NCI-H2029 treated with DMSO at 0.1 percent for 48 hours (cell line): ENCODE measurements at regions not wholly inside any gene's neighbourhood (a gene's known extent, or its start where the extent isn't known, plus 50 kb on each side); places are given as distances from the start of the nearest gene placed in this dataset.
"Not testable (repeated sequence)": the region's sequence is repeated elsewhere in the genome, so short reads cannot be mapped to it uniquely, and the experiment has no call there.

ENCODE experiments used
- DNase-seq: peaks from one replicate; lab custom pipeline; 2025; lab: John Stamatoyannopoulos, UW

DNA sequence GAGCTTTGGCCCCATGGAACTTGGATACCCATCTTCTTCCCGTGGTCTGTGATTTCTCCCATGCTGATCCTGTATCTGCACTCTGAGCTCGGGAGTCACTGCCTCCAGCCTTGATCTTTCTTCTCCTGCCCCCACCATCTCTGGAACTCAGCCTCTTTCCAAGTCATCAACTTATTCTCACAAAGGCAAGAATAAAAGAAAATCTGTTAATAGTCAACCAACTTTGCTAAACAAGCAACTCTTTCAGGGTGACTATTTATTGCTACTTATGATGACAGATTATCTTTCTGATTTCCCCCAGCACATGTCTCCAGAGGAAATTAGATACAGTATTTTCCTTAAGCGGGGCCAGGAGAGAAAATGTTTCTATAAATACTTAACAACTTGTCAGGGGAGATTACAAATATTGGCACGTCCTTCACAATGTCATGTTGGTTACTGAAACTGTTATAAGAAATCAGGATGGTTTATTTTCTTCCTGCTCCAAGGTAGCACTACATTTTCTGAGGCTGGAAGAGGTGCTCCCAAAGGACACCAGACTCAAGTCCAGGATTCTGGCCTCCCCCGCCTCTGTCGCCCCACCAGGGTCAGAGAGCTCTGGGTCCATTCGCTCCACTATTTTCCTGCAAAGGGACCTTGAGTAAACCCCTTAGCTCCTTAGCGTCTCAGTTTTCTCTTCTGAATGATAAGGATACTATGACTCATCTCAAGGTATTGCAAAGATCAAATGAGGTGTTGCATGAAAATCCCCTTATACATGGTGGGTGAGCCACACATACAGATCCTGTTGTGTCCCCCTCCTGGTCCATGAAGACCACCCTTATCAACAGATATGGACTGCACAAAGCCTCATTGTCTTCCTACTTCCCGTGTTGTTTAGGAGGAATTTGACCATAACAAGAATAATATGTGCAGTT is 205.2 kb upstream of the WSCD1 start:
- no peak for DNase-seq

DNA sequence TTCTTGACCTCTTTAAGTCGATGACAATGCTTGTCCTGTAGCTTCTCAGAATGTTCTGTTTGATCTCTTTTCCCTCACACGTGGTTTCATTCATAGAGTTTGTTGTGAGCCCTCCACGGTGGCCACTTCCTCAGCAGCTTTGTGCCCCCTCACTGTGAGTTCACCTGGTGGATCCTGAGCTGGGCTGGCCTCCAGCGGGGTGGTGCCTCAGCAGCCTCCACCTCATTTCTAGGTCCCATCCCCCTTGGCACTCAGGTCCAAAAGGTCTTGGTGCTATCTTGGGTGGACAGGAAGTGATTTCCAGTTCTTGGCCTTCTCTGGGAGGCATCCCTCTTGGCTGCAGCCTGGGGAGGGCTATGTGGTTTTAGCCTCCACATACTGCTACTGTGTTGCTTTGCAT is 203.2 kb upstream of the WSCD1 start:
- no peak for DNase-seq

DNA sequence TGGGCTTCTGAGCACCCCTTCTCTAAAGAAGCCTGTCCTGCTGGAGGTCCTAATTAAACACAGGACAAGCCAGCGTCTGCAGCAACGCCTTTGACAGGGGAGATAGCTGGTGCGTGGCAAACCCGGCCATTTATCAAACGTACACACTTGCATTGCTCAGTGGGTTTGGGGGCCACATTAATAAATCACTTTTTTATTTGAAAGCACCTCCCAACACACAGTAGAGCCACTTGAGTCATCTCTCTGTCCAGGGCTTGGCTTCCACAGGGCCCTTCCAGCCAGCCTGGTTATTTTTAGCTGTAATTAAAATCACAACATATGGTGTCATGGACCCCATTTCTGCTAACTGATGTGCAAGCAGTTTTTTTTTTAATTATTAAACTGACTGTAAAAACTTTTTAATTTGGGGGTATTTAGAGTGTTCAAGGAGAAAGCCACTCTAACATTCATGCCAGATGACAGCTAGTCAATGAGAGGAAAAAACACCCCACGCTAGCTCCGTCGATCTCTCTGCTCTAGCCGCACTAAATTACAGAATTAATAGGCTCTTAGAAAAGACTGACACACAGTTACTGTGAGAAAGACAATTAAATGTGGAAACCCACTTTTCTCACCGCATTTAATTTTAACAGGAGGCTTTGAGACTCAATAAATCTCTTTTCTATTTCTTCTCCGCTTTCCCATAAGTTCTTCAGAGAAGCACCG is 201.0 kb upstream of the WSCD1 start:
- DNase-seq: no peak

DNA sequence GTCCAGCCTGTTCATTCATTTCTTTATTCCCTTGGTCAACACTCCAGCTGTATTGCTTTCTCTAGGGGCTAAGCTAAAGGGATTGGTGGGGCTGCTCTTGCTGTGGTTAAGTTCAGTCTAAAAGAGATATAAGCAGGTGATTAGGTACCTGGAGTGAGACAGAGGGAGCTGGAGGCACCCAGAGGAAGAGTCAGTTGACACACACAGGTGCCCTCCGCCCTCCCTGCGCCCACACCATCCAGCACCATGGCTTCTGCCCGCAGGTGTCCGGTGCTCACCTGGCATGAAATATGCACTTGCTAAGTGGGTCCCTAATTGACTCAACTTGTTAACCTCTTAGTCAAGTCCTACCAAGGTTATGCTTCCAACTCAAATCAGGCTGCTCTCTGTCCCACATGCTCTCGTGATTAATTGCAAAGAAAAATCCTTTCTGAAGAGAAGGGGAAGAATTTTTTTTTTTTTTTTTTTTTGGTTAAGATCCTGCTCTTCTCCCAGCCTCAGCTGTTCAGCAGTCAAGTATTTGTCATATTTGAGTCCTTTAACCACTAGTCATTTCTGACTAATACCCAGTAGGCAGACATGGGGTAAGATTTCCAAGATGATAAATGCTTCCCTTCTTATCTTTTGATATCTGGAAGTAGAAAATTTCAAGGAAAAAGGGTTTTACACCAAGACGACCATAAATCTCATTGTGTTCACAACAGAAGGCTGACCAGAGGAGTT is 199.8 kb upstream of the WSCD1 start:
- no peak for DNase-seq

DNA sequence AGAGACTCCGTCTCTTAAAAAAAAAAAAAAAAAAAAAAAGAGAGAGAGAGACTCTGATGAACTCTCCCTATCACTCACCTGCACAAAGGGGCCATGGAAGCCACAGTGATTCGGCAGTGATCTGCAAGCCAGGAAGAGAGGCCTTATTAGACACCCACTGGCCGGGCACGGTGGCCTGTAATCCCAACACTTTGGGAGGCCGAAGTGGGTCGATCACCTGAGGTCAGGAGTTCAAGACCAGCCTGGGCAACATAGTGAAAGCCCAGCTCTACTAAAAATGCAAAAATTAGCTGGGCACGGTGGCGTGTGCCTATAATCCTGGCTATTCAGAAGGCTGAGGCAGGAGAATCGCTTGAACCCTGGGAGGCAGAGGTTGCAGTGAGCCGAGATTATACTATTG is 198.5 kb upstream of the WSCD1 start:
- no peak for DNase-seq

DNA sequence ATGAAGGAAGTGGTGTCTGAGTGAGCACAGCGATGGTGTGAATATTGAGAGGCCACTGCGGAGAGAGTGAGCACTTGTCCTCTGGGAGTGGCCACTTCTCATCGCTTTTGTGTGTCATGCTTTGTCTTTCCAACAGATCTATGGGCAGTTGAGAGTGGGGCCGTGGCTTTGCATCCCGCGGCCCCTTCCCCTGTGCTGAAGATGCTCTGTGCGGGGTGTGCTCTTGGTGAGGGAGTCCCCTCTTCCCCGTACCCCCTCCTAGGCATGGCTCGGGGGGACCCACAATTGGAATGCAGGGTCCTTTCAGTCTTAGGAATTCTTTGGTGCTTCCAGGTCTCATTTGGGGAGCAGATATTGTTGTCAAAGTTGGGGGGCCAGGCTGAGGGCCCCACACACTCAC is 197.3 kb upstream of the WSCD1 start:
- no peak for DNase-seq

DNA sequence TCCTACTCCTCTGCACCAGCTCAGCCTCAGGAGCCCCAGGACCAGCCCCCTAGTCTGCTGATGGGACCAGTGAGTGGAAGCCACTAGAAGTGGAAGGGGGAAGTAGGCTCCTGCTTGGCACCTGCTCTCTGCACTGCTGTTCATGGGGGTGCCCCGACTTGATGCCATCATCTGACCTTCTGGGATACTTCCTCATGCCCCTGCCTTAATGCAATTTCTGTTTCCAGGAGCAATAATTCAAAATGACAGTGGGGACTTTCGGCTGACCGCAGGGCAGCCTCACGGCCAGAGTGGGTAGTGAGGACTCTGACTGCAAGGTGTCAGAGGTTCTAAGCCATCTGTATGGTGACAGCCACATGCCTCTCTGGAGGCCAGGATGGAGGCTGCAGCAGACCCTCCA is 196.4 kb upstream of the WSCD1 start:
- DNase-seq: no peak

DNA sequence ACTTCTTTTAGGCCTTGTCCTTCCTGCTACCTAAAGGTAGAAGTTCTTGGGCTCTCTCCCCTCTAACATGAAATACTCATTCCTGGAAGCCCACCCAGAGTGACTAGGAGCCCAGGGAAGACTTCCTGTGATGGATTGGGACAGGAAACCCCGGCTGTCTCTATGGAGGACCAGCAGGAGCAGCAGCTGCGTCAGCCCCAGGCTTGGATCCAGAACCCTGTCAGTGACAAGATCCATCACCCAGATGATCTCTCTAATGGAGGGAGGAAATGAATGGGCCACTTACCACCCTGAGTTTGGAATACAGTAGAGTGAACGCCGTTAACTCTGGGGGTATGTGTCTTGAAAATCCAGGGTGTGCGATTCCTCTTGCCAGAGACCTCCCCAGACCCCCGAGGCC is 195.7 kb upstream of the WSCD1 start:
- DNase-seq: no peak

DNA sequence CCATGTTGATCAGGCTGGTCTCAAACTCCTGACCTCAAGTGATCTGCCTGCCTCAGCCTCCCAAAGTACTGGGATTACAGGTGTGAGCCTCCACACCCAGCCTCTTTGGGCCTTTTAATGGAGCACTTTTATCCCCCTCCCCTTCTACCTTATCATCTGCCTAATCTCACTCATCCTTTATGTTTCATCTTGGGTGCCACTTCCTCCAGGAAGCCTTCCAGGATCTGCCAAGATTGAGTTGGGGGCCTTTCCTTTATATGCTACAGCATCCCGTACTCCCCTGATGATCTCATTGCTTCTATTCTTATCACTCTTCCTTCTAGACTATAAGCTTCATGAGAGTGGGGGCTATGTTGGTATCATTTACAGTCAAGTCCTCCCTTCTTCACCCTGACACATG is 192.8 kb upstream of the WSCD1 start:
- no peak for DNase-seq

DNA sequence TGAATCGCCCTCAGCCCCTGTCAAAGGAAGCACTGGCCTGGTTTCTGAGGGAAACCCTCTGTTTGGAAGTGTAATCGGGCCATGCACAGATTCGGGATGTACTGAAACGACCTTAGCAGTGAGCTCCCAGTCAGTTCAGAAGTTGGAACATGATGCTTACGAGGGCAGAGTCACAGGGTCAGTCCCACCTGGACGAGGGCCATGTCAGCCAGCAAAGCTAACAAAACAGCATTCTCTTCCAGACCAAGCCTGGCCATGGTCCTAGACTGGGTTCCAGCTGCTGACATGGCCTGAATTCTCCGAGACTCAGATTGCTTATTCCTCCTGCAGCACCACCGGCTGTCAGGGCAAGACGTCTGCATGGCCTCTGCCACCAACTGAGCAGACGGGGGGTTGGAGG is 192.2 kb upstream of the WSCD1 start:
- DNase-seq: no peak

DNA sequence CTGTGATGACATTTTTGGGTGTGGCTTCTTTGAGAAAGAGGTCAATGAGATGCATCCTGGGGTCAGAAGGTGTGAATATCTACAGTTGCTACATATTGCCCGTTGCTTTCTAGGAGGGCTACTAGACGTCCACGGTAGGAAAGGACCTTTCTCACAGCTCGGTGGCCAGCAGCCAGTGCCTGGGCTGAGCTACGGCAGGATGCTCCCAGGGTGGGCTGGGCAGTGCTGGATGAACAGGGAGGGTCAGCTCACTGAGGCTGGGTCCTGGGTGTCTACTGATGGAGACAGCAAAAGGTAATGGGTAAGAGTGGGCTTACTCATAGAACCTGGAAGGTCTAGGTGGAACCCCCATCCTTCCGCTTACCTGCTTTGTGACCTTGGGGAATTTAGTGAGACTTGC is 188.3 kb upstream of the WSCD1 start:
- no peak for DNase-seq

DNA sequence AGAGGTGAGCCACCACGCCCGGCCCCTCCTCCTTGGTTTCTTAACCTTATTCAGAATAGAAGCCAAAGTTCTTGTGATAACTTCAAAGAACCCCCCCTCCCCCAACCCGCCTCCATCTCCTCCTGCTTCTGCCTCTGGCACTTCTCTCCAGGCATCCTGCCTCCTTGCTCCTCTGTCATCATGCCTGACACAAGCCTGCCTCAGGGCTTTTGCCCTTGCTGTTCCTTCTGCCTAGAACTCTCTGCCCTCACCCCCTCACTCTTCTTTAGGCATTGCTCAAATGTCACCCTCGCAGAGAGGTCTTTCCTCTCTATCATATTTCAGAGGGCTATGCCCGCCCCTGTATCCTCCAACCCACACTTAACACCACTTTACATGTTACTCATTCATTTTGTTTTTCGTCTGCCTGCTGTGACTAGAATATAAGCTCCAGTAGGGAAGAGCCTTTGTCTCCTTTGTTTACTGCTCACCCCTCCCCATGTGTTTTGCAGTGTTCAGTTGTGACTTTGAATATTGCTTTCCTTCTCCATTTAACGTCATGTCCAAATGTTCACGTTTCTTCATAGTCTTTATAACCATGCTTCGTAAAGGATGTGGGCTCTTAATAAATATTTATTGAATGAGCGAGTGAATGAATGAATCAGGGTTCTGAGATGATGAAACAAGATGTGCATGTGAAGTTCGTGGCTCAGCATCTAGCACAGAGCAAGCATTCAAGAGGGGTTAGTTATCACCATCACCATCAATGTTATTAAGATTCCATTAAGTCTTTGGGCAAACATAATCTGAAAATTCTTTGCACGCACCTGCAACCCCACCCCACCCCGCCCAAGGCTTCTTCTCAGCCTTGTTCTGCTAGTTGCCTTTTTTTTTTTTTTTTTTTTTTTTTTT is 186.2 kb upstream of the WSCD1 start:
- no peak for DNase-seq

DNA sequence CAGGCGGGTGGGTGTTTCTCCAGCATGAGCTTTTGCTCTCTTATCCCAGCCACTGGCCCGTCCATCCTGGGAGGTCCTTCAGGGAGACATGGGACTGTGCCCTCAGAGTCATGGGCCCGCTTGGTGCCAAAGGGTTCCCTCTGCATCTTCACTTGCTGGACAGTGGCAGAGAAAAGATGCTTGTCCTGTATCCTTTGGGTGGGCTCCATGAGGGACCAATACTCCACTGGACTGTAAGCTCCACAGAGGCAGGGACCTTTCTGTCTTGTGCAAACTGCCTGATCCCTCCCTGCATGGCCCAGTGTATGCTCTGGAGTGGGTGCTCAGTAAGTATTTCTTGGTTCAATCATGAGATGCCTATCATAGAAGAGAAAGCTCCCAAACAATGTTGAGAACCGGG is 184.8 kb upstream of the WSCD1 start:
- DNase-seq: no peak

DNA sequence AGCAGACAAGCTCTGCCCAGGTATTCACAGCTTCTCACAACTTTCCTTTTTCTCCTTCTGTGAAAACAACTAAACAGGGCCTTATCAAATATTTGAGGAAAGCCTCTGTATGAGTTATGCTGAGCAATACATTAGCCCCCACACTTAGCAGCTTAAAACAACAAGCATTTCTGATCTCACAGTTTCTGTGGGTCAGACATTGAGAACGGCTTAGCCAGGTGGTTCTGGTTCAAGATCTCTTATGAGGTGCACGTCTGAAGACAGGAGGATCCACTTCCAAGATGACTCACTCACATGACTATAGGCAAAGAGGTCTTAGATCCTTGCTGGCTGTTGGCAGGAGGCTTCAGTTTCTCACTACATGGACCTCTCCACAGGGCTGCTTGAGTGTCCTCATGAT is 181.4 kb upstream of the WSCD1 start:
- no peak for DNase-seq

DNA sequence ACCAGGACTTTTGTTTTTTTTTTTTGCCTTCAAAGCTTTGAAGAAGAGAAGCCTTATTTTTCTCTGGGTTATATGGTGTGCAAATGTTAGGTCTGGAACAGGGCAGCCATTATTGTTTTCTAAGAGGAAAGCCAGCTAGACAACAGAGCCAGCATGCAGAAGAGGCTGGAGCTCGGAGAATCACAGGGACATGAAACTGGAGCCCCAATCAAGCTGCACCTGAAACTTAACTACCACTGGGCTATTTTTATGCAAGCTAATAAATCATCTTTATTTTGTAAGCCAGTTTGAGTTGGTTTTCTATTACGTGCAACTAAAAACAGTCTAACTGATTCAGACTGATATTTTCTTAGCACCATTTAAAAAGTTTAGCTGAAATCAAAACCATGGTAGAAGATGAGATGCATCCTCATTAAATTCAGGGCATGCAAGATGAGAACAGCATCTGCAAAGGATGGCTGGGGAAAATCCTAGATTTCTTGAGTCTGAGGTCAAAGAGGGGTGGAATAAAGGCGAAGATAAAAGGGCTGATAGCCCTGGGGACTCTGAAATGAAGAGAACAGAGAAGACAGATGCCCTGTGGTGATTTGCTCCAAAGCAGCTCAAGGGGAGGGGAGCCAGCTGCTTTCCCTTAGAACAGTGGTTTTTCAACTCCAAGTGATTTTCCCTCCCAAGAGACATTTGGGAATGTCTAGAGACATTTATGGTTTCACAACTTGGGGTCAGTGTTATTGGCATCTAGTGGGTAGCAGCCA is 177.1 kb upstream of the WSCD1 start:
- no peak for DNase-seq

DNA sequence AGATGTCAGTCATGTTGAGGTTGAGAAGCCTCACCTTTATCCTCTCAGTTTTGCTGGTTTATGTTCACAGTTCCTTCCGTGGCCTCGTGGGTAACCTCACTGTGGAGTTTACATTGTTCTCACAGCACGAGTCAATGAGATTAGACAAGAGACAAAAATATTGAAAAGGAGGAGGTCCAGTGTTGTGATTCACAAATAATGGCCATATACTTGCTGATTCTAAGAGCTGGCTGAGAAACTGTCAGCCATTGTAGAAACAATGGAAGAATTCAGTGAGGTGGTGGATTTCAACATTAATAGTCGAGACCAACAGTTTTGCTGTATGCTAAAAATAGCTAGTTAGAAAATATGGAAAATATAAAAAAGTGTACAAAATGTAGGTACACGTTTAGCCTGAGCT is 176.4 kb upstream of the WSCD1 start:
- no peak for DNase-seq

DNA sequence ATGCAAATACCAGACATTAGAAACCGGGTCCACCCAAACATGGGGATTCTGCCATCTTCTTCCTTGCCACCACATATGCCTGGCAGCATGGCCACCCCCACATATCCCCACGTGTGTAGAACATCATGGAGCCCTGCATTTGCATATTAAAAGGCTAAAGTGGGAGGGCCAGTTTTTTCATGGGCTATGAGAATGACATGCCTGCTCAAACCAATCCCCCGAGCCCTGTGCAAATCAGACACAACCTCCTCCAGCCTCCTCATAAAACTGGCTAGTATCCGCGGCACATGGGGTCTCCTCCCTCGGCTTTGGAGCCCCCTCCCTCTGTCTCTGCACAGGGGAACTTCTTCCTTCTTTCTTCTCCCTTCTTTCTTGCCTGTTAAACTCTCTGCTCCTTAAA is 174.9 kb upstream of the WSCD1 start:
- no peak for DNase-seq

DNA sequence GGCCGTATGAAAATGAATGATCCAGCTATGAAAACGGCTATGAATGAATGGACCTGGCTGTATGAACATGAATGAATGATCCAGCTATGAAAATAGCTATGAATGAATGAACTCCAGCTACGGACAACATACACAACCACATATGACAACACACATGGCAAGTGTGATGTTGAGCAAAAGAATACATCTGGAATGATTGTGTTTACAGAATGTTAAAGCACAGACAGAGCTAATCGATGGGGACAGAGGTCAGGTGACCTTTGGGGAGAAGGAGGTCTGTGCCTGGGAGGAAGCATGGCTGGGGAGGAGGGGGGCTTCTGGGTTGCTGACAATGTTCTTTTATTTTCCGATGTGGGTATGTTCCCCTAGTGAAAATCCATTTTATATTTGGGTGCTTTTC is 174.0 kb upstream of the WSCD1 start:
- DNase-seq: no peak

DNA sequence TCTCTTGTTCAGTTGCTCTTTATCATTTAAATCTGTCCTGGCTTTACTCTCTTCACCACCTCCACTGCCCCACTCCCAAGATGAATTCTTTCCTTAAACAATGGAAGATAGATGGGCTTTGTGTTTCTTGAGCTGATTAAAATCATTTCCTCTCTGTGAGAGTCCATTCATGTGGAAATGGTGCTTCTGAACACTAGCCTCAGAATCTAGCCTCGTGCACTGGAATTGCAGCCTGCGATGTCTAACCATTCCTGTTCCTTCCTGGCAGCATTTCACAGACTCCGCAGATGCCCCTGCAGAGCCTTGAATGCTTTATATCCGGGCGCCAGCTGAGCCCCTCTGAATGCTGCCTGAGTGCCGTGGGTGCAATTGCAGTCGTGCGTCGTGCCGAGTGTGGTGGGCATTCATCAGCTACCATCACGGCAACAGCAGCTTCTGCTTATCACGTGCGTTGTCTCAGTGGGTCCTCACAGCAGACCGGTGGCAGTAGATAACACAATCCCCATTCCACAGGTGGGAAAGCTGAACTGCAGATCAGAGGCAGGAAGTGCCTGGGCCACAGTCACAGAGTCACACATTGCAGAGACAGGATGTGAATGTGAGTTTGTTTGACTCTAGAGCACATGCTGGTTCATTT is 172.8 kb upstream of the WSCD1 start:
- DNase-seq: no peak

DNA sequence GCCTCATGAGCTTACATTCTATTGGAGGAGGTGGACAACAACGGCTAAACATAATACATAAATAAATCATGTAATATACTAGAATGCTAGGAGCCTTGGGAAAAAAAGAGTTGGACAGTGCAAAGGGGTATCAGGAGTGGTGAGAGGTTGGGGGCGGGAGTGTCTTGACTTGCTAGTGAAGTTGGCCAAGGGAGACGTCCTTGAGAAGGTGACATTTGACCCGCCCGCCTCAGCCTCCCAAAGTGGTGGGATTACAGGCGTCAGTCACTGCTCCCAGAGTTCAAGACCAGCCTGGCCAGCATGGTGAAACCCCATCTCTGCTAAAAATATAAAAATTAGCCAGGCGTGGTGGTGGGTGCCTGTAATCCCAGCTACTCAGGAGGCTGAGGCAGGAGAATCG is 172.2 kb upstream of the WSCD1 start:
- DNase-seq: not testable (repeated sequence)

DNA sequence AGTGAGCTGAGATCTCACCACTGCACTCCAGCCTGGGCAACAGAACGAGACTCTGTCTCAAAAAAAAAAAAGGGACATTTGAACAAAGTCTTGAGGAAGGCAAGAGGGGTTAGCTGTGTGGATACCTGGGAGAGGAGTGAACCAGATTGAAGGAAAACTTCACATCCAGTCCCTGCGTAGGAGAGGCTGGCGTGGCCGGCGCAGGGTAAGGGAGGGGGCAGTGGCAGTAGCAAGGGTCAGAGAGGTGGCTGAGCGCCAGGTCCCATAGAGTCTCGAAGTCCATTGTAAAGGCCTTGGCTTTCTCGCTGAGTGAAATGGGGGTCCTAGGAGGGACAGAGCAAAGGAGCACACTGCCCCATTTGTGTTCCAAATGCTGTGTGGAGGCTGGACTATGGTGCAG is 171.8 kb upstream of the WSCD1 start:
- DNase-seq: no peak
